ENCODE measurements at regions not wholly inside any gene's neighbourhood (a gene's known extent, or its start where the extent isn't known, plus 50 kb on each side); places are given as distances from the start of the nearest gene placed in this dataset.

DNA sequence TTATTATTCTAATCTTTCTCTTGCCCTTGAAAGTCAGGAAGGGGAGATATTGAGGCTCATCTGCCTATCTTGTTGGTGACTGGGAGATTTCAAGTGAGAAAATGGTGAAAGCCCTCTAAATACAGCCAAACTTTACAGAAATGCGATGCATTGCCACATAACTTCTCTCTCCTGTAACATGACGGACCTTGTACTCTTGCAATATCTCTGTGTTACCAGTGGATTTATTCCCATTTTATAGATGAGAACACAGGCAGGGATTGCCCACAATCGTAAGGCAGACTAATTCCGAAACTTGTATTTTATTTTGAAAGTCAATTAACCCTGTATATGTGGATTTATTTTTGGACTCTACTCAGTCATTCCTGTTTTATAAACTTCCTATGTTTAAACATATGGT is 57.3 kb upstream of the MPP7 start:
- no peak overlapping the region for H3K4me3 Mint-ChIP-seq
- Histone ChIP-seq H4K20me1 (replicated peaks; ENCODE audit: insufficient read depth) (no peaks in the 10 kb centered on the region), H3K79me2 (replicated peaks; ENCODE audit: insufficient read depth) (no peaks in the 10 kb centered on the region), H3K4me3 (no peak overlapping the region), H3K27ac (ENCODE audit: low read depth) (no peak overlapping the region), H3K9me2 (ENCODE audit: insufficient read depth) (no peaks in the 10 kb centered on the region), H3K4me1 (ENCODE audit: insufficient read depth) (no peaks in the 10 kb centered on the region), H3F3A (replicated peaks; ENCODE audit: low read depth) (no peaks in the 10 kb centered on the region), H2AFZ (no peak overlapping the region), H3K36me3 (ENCODE audit: insufficient read depth) (no peaks in the 10 kb centered on the region), H3K4me2 (no peak overlapping the region), H3K27me3 (ENCODE audit: insufficient read depth) (no peaks in the 10 kb centered on the region)
- H3K36me3 Mint-ChIP-seq (ENCODE audit: low read depth) = no peaks in the 10 kb centered on the region
- ATAC-seq = no peak
- H3K27ac Mint-ChIP-seq = no peak overlapping the region
- H3K9me3 Mint-ChIP-seq = no peaks in the 10 kb centered on the region
- DNase-seq (ENCODE audit: low spot score) = no peak
- peaks cover 2% of the 10 kb centered on the region for H3K27me3 Mint-ChIP-seq (ENCODE audit: insufficient read depth, low read depth, poor library complexity)
- no peaks in the 10 kb centered on the region for H3K4me1 Mint-ChIP-seq
- TF ChIP-seq, protein P1, sequence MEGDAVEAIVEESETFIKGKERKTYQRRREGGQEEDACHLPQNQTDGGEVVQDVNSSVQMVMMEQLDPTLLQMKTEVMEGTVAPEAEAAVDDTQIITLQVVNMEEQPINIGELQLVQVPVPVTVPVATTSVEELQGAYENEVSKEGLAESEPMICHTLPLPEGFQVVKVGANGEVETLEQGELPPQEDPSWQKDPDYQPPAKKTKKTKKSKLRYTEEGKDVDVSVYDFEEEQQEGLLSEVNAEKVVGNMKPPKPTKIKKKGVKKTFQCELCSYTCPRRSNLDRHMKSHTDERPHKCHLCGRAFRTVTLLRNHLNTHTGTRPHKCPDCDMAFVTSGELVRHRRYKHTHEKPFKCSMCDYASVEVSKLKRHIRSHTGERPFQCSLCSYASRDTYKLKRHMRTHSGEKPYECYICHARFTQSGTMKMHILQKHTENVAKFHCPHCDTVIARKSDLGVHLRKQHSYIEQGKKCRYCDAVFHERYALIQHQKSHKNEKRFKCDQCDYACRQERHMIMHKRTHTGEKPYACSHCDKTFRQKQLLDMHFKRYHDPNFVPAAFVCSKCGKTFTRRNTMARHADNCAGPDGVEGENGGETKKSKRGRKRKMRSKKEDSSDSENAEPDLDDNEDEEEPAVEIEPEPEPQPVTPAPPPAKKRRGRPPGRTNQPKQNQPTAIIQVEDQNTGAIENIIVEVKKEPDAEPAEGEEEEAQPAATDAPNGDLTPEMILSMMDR (conservative IDR thresholded peaks at IDR 0.05; ENCODE audit: low read depth in 2 of 2) = no peak
- TF ChIP-seq POLR2AphosphoS5 (IDR thresholded peaks at IDR 0.05; ENCODE audit: low read depth) = no peak
- TF ChIP-seq NANOG (IDR thresholded peaks at IDR 0.05; ENCODE audit: borderline replicate concordance) = no peak
- TF ChIP-seq EZH2phosphoT487 (IDR thresholded peaks at IDR 0.05; ENCODE audit: unreplicated experiment) = no peak
- TF ChIP-seq, protein P2, sequence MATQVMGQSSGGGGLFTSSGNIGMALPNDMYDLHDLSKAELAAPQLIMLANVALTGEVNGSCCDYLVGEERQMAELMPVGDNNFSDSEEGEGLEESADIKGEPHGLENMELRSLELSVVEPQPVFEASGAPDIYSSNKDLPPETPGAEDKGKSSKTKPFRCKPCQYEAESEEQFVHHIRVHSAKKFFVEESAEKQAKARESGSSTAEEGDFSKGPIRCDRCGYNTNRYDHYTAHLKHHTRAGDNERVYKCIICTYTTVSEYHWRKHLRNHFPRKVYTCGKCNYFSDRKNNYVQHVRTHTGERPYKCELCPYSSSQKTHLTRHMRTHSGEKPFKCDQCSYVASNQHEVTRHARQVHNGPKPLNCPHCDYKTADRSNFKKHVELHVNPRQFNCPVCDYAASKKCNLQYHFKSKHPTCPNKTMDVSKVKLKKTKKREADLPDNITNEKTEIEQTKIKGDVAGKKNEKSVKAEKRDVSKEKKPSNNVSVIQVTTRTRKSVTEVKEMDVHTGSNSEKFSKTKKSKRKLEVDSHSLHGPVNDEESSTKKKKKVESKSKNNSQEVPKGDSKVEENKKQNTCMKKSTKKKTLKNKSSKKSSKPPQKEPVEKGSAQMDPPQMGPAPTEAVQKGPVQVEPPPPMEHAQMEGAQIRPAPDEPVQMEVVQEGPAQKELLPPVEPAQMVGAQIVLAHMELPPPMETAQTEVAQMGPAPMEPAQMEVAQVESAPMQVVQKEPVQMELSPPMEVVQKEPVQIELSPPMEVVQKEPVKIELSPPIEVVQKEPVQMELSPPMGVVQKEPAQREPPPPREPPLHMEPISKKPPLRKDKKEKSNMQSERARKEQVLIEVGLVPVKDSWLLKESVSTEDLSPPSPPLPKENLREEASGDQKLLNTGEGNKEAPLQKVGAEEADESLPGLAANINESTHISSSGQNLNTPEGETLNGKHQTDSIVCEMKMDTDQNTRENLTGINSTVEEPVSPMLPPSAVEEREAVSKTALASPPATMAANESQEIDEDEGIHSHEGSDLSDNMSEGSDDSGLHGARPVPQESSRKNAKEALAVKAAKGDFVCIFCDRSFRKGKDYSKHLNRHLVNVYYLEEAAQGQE (IDR thresholded peaks at IDR 0.05; ENCODE audit: unreplicated experiment) = no peak
- no peak for TF ChIP-seq CREB1 (CRISPR knock-in tag; IDR thresholded peaks at IDR 0.05; ENCODE audit: low read depth)
- TF ChIP-seq, protein P3, sequence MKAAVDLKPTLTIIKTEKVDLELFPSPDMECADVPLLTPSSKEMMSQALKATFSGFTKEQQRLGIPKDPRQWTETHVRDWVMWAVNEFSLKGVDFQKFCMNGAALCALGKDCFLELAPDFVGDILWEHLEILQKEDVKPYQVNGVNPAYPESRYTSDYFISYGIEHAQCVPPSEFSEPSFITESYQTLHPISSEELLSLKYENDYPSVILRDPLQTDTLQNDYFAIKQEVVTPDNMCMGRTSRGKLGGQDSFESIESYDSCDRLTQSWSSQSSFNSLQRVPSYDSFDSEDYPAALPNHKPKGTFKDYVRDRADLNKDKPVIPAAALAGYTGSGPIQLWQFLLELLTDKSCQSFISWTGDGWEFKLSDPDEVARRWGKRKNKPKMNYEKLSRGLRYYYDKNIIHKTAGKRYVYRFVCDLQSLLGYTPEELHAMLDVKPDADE (IDR thresholded peaks at IDR 0.05) = no peak
- TF ChIP-seq, protein P4, sequence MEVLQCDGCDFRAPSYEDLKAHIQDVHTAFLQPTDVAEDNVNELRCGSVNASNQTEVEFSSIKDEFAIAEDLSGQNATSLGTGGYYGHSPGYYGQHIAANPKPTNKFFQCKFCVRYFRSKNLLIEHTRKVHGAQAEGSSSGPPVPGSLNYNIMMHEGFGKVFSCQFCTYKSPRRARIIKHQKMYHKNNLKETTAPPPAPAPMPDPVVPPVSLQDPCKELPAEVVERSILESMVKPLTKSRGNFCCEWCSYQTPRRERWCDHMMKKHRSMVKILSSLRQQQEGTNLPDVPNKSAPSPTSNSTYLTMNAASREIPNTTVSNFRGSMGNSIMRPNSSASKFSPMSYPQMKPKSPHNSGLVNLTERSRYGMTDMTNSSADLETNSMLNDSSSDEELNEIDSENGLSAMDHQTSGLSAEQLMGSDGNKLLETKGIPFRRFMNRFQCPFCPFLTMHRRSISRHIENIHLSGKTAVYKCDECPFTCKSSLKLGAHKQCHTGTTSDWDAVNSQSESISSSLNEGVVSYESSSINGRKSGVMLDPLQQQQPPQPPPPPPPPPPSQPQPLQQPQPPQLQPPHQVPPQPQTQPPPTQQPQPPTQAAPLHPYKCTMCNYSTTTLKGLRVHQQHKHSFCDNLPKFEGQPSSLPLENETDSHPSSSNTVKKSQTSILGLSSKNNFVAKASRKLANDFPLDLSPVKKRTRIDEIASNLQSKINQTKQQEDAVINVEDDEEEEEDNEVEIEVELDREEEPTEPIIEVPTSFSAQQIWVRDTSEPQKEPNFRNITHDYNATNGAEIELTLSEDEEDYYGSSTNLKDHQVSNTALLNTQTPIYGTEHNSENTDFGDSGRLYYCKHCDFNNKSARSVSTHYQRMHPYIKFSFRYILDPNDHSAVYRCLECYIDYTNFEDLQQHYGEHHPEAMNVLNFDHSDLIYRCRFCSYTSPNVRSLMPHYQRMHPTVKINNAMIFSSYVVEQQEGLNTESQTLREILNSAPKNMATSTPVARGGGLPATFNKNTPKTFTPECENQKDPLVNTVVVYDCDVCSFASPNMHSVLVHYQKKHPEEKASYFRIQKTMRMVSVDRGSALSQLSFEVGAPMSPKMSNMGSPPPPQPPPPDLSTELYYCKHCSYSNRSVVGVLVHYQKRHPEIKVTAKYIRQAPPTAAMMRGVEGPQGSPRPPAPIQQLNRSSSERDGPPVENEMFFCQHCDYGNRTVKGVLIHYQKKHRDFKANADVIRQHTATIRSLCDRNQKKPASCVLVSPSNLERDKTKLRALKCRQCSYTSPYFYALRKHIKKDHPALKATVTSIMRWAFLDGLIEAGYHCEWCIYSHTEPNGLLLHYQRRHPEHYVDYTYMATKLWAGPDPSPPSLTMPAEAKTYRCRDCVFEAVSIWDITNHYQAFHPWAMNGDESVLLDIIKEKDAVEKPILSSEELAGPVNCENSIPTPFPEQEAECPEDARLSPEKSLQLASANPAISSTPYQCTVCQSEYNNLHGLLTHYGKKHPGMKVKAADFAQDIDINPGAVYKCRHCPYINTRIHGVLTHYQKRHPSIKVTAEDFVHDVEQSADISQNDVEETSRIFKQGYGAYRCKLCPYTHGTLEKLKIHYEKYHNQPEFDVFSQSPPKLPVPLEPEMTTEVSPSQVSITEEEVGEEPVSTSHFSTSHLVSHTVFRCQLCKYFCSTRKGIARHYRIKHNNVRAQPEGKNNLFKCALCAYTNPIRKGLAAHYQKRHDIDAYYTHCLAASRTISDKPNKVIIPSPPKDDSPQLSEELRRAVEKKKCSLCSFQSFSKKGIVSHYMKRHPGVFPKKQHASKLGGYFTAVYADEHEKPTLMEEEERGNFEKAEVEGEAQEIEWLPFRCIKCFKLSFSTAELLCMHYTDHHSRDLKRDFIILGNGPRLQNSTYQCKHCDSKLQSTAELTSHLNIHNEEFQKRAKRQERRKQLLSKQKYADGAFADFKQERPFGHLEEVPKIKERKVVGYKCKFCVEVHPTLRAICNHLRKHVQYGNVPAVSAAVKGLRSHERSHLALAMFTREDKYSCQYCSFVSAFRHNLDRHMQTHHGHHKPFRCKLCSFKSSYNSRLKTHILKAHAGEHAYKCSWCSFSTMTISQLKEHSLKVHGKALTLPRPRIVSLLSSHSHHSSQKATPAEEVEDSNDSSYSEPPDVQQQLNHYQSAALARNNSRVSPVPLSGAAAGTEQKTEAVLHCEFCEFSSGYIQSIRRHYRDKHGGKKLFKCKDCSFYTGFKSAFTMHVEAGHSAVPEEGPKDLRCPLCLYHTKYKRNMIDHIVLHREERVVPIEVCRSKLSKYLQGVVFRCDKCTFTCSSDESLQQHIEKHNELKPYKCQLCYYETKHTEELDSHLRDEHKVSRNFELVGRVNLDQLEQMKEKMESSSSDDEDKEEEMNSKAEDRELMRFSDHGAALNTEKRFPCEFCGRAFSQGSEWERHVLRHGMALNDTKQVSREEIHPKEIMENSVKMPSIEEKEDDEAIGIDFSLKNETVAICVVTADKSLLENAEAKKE (CRISPR knock-in tag; IDR thresholded peaks at IDR 0.05) = no peak
